GM21390 (cell line): ENCODE measurements at regions not wholly inside any gene's neighbourhood (a gene's known extent, or its start where the extent isn't known, plus 50 kb on each side); places are given as distances from the start of the nearest gene placed in this dataset.

ENCODE experiments used
- ATAC-seq: cut with Tn5 transposase; IDR thresholded peaks from one replicate; pipeline ENCODE4 v1.9.1; 2021; ENCODE audit not compliant: unreplicated experiment

GRCh38 chr20:20834008-20834407 lies 121.6 kb upstream of the RALGAPA2 start:
- ATAC-seq = no peak

- no peak for ATAC-seq
Measured at GRCh38 chr20:20832715-20833114, 120.3 kb upstream of the RALGAPA2 start.

- ATAC-seq = no peak
Measured at GRCh38 chr20:20831794-20832193, 119.3 kb upstream of the RALGAPA2 start.

- no peak for ATAC-seq
Measured at GRCh38 chr20:20829681-20830080, 117.2 kb upstream of the RALGAPA2 start.

GRCh38 chr20:20827992-20828597 lies 115.7 kb upstream of the RALGAPA2 start:
- ATAC-seq = no peak

- peak; percentile 70 for ATAC-seq
Measured at GRCh38 chr20:20824924-20825584, 112.6 kb upstream of the RALGAPA2 start.

- ATAC-seq = no peak
Measured at GRCh38 chr20:20823476-20823881, 111.0 kb upstream of the RALGAPA2 start.

GRCh38 chr20:20821484-20822260 lies 109.2 kb upstream of the RALGAPA2 start:
- no peak for ATAC-seq

- ATAC-seq = no peak
Measured at GRCh38 chr20:20820785-20821483, 108.5 kb upstream of the RALGAPA2 start.

GRCh38 chr20:20820104-20820503 lies 107.7 kb upstream of the RALGAPA2 start:
- ATAC-seq = no peak

GRCh38 chr20:20816969-20817755 lies 104.7 kb upstream of the RALGAPA2 start:
- ATAC-seq = no peak

- ATAC-seq = no peak
Measured at GRCh38 chr20:20815711-20816455, 103.4 kb upstream of the RALGAPA2 start.

- ATAC-seq = no peak
Measured at GRCh38 chr20:20814685-20815084, 102.2 kb upstream of the RALGAPA2 start.

- ATAC-seq = no peak
Measured at GRCh38 chr20:20812136-20812535, 99.7 kb upstream of the RALGAPA2 start.

- no peak for ATAC-seq
Measured at GRCh38 chr20:20808016-20808415, 95.6 kb upstream of the RALGAPA2 start.

GRCh38 chr20:20806121-20807095 lies 94.0 kb upstream of the RALGAPA2 start:
- no peak for ATAC-seq

GRCh38 chr20:20803011-20803410 lies 90.6 kb upstream of the RALGAPA2 start:
- no peak for ATAC-seq

- ATAC-seq = no peak
Measured at GRCh38 chr20:20802328-20802727, 89.9 kb upstream of the RALGAPA2 start.
